ENCODE measurements at regions not wholly inside any gene's neighbourhood (a gene's known extent, or its start where the extent isn't known, plus 50 kb on each side); places are given as distances from the start of the nearest gene placed in this dataset.
"Not testable (repeated sequence)": the region's sequence is repeated elsewhere in the genome, so short reads cannot be mapped to it uniquely, and the experiment has no call there.

DNA sequence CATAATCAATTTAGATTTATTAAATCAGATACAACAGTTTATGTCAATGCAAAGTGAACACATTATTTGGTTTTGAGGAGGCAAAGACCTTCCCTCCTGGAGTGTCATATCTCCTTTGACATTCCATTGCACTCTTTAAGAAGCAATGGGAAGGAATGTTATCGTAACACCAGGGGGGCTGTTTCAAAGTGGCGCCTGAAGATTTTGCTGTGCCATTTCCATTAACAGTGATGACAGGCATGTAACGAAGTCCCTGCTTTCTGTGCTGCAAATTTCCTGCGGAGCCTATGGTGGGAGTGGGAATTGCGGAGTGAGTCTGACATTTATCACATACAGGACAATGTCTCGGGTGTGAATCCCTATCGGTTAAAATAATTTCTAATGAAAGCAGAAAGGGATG, 499.6 kb upstream of the RAB6C start:
- DNase-seq, result no peak

- no peak for DNase-seq
Measured at GRCh38 chr2:129480790-129481189, 498.7 kb upstream of the RAB6C start.

- DNase-seq, result no peak
Measured at GRCh38 chr2:129481306-129482219, 497.9 kb upstream of the RAB6C start.

DNA sequence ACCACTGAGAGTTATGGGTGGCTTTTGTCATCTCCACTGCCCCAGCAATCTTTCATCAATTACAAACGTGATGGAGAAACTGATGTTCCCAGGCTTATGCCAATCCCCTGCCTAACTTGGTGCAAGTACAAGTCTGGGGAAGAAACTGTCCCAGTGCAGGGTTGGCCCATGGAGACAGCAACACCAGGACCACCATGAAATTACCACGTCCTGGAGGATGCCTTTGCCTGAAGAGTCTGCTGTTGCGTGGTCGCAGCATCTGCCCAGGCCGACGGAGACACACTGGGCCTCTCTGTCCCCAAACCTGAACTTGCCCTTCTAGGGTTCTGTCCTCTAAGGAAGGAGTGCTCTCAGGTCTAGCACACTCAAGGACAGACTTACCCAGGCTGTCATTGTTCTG, 496.8 kb upstream of the RAB6C start:
- no peak for DNase-seq

DNA sequence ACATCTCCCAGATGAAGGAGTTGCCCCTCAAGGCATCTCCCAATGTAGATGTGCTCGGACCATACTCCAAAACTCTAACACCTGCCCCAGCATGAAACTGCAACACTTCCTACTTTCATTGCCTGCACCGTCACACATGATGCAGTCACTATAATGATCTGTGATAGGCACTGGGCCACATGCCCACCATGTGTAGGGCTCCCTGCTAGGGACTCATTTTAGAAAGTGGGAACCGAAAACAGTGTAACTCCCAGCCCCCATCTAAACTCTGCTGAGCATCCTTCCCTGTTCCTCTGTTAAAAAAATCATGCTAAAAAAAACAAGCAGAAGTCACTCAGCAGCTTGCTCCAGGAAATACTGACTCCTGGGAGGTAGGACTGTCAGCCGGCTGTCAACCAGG, 496.1 kb upstream of the RAB6C start:
- DNase-seq, result no peak

DNA sequence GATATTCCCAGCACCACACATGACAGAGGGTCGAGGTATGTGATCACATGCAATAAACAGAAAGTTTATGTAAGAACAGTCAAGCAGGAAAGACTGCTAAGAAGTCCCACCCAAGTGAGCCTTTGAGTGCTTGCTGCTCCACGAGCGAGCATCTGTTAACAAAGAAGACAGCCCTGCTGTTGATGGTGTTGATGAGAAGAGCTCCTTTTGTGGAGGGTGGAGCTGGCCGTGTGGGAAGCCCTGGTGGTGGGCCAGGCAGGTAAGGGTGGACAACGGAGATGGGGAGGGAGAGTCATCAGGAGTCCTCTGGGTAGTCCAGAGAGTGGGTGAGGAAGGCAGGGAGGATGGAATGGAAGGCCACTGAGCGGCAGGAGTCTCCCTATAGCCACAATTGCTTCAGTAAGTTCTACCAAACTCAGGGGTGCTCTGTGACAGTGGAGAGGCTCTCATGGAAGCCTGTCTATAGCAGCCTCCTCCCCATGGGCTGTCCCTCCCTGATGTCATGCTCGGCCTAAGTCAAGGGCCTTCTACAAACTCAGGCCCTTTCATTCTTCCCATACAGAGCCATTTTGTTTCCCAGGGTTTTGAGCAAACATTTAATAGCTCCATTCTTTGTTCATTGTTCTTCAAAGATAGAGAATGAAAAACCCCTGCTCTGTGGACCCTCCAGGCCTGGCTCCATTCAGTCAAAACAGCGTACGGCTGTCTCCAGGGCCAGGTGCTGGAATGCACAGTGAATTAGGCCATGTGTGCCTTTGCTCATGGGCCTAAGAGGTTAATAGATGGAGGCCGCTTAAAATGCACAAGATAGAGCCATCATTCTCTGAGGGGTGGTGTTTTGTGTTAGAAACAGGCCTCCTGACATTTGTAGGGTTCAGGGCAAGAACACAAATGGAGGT, 494.2 kb upstream of the RAB6C start:
- no peak for DNase-seq

DNA sequence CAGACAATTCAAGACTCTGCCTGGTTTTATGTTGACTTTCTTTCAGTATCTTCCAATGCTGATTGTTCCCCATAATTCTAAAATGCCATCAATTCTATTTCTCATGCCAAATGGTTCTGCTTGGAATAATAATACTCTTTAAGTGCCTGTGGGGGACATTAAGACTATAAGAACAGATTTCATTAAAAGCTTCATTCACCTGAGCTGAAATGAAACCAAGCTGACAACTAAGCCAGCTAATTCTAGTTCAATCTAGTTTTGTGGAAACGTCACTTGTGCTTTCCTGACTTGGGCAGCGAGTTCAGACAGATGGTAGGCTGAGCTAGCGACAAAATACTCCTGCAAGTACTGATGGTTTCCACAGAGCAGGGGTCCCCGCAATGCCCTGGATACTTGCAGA, 491.1 kb upstream of the RAB6C start:
- no peak for DNase-seq

DNA sequence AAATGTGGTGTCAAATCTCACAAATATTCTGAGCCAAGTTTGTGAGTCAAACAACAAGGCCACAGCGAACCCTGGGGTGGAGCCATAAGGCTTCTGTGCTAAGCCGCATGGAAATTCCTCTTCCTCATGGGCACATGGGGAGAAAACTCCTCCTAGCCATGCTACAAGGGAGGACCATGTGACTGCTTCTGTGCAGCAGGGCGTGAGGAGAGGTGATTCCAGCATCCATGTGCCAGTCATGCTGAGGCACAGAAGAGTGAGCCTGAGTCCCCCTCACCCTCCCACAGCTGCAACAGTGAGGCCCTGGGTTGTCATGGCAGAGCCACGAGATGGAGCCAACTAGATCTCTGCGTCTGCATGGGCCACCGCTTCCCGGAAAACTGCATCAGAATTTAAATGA, 488.8 kb upstream of the RAB6C start:
- peak; percentile 62 for DNase-seq

DNA sequence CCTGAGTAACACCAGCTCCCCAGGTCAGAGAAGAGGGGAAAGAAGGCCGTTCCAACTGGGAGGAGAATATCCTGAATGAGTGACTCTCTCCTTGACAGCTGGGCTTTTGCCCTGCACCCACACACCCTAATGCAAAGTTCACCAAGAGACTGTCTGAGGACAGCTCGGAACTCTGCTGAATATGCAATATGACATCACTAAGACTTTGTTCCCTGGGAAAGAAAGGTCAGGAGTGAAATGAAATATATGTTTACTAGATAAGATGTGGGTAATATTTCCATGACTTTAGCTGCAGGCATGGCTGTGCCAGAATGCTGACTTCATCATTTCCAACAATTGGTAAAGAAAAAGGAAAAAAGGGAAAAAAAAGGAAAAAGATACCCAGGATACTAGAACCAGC, 488.2 kb upstream of the RAB6C start:
- DNase-seq, result peak; percentile 13

DNA sequence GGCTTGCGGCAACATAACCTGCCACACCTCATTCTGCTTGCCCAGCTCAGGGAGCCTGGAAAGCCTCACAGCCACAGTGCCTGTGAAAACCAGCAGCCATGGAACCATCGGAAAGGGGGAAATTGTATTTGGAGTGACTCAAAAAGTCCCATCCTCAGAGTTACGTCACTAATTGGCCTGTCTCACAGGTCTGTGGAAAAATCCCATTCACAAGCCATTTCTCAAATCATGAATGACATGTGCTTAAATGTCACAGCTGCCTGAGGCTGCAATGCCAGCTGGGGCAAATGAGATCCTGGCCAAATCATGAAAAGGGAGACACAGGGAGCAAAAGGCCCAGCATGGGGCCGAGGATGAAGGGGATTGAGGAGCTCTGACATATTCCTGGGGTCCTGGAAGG, 486.9 kb upstream of the RAB6C start:
- DNase-seq, result peak; percentile 38

DNA sequence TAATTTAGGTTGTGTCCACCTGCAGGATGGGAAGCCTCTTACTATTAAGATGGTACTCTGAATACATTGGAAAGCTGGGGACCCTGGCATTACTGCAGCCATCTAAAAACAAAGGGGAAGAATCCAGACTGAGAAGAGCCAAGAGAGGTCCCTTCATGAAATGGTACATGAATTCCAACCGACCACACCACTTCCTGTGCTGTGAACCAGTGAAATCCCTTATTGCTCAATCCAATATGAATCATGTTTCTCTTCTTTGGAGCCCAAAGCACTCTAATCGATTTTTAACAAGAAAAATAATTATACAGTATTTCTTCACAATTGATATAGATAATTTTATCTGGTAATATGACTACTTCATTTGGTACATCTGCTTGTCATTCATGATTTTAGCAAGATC, 479.7 kb upstream of the RAB6C start:
- no peak for DNase-seq

GRCh38 chr2:129502781-129503180, 476.7 kb upstream of the RAB6C start:
- DNase-seq, result no peak

- DNase-seq, result no peak
Measured at GRCh38 chr2:129504646-129505045, 474.8 kb upstream of the RAB6C start.

GRCh38 chr2:129518937-129519336, 460.5 kb upstream of the RAB6C start:
- DNase-seq, result no peak

GRCh38 chr2:129532158-129532557, 447.3 kb upstream of the RAB6C start:
- not testable (repeated sequence) for DNase-seq

DNA sequence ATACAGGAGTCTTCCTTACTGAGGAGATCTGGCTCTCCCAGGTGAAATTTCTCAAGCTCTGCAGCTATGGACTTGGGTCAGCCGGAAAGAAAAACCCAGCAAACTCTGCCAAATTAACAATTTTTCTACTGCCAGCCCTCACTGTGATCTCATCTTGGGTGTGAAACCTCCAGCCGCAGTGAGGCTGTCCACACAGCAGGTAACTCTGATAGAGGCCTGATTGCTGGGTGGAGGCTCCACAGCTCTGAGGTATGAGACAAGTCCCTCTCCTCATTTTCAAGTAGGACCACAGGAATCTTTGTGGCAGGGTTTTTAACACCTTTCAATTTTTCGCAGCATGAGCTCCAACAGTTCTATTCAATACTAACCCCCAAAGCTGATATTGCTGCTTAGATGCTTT, 430.6 kb upstream of the RAB6C start:
- DNase-seq, result no peak

DNA sequence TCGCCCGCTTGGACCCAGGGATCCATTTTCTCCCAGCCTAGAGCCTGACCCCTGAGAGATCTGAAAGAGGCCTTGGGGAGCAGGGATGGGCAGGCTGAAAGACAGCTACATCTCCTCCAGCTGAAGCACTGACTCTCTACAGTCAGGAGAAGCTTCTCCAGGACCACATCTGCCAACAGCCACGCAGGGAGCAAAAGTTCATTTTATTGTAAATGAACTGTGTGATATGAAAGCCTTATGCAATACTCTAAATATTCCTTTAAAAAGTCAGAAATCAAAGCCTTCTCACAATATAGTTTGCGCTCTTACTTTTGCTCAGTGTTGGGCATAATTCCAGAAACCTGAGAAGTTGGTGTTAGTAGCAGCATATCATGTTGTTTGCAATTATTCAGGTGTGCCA, 428.9 kb upstream of the RAB6C start:
- DNase-seq, result no peak

- no peak for DNase-seq
Measured at GRCh38 chr2:129554373-129554772, 425.1 kb upstream of the RAB6C start.

GRCh38 chr2:129559101-129559500, 420.4 kb upstream of the RAB6C start:
- no peak for DNase-seq

GRCh38 chr2:129565551-129566109, 413.8 kb upstream of the RAB6C start:
- no peak for DNase-seq

DNA sequence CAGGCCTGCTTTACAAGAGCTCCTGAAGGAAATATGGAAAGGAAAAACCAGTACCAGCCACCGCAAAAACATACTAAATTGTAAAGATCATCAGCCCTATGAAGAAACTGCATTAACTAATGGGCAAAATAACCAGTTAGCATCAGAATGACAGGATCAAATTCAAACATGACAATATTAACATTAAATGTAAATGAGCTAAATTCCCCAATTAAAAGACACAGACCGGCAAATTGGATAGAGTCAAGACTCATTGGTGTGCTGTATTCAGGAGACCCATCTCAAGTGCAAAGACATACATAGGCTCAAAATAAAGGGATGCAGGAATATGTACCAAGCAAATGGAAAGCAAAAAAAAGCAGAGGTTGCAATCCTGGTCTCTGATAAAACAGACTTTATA, 408.7 kb upstream of the RAB6C start:
- not testable (repeated sequence) for DNase-seq

DNA sequence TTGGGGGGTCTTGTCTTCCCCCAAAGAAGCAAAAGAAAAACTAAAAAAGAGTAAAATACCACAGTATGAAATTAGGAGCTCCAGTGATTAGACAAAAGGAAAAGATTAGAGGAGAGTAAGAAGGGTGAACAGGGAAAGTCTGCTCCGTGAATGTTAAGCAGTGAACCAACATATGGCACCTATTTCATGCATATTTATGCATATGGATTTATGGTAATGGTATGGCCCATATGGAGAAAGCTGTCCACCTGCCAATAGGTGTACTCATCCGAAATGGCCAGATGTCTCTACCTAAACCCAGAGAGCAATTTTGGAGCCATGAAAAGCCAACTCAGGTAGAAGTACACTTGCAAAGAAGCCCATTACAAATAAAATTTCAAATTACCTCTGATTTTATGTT, 404.0 kb upstream of the RAB6C start:
- no peak for DNase-seq

DNA sequence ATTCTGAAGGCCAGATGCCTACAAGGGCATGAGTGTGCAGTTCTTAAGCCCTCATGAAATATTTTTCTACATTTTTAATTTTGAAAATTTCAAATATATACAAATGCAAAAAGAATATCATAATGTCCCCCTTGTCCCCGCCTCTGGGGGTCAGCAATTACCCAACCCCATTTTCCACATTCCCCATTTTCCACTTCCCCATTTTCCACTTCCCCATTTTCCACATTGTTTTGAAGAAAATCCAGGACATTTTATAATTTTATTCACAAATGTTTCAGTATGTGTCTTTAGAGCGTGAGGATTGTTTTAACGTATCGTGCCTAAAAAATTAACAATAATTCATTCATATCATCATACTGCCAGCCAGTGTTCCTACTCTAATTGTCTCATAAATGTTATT, 403.6 kb upstream of the RAB6C start:
- DNase-seq, result no peak

Measured in tongue (tissue), 1 donor.